DOHH2 (cell line): ENCODE measurements at regions not wholly inside any gene's neighbourhood (a gene's known extent, or its start where the extent isn't known, plus 50 kb on each side); places are given as distances from the start of the nearest gene placed in this dataset.

Source experiments
- CTCF ChIP-seq: fragments of 200-600 bp; sonication (generic); IDR thresholded peaks from one replicate; pipeline ENCODE4 v1.5.1; 2014; ENCODE audit warnings: antibody characterized with exemption, mild to moderate bottlenecking, low read depth, low read length; ENCODE audit not compliant: poor library complexity, severe bottlenecking
- EZH2phosphoT487 ChIP-seq: fragments of 200-600 bp; sonication (generic); IDR thresholded peaks from 2 replicates; pipeline ENCODE4 v1.6.1; 2017; ENCODE audit warnings: borderline replicate concordance, mild to moderate bottlenecking, antibody characterized with exemption, low read length, moderate library complexity, mixed read lengths

GRCh38 chr20:50253101-50253500 is 62.5 kb downstream of the CEBPB start:
- no peak for TF ChIP-seq CTCF
- TF ChIP-seq EZH2phosphoT487 = no peak
